HFF-Myc (cell line): ENCODE measurements at regions not wholly inside any gene's neighbourhood (a gene's known extent, or its start where the extent isn't known, plus 50 kb on each side); places are given as distances from the start of the nearest gene placed in this dataset.

Source experiments
- DNase-seq: peaks from one replicate; pipeline ENCODE4 v3.0.0-alpha.2; 2011; ENCODE audit warnings: low read depth; ENCODE audit errors: extremely low read depth
- H3K4me3 ChIP-seq: replicated peaks from 2 replicates; pipeline ENCODE4 v1.5.1; 2011; ENCODE audit warnings: low read depth, mild to moderate bottlenecking, control low read depth, low read length
- CTCF ChIP-seq: IDR thresholded peaks from 2 replicates; pipeline ENCODE4 v1.5.1; 2012; ENCODE audit warnings: mild to moderate bottlenecking, low read depth, low read length, control low read depth; ENCODE audit errors: missing control alignments

- H3K4me3 ChIP-seq: no peak overlapping the region
- no peak for DNase-seq
- no peak for TF ChIP-seq CTCF
Observed at GRCh38 chr2:168314236-168314635, 66.8 kb upstream of the STK39 start.

- no peak for TF ChIP-seq CTCF
- DNase-seq: no peak
- no peak overlapping the region for H3K4me3 ChIP-seq
Observed at GRCh38 chr2:168315331-168316072, 68.1 kb upstream of the STK39 start.

- no peak for TF ChIP-seq CTCF
- no peak for DNase-seq
- H3K4me3 ChIP-seq: no peak overlapping the region
Observed at GRCh38 chr2:168316073-168316440, 68.7 kb upstream of the STK39 start.

GRCh38 chr2:168317282-168317681 lies 69.9 kb upstream of the STK39 start:
- no peak for TF ChIP-seq CTCF
- no peak for DNase-seq
- H3K4me3 ChIP-seq: no peak overlapping the region

- DNase-seq: no peak
- no peak for TF ChIP-seq CTCF
- no peak overlapping the region for H3K4me3 ChIP-seq
Observed at GRCh38 chr2:168320267-168320666, 72.9 kb upstream of the STK39 start.

GRCh38 chr2:168322325-168323007 lies 75.1 kb upstream of the STK39 start:
- DNase-seq: no peak
- no peak overlapping the region for H3K4me3 ChIP-seq
- no peak for TF ChIP-seq CTCF
